ENCODE measurements at regions not wholly inside any gene's neighbourhood (a gene's known extent, or its start where the extent isn't known, plus 50 kb on each side); places are given as distances from the start of the nearest gene placed in this dataset.
A peak's percentile ranks its signal among the peaks of the same experiment; 100 is the strongest.

- Histone ChIP-seq H3K27ac (no peak overlapping the region), H3K27me3 (no peaks in the 10 kb centered on the region), H3K4me1 (no peaks in the 10 kb centered on the region), H3K4me3 (no peak overlapping the region), H3K9me3 (no peaks in the 10 kb centered on the region), H3K36me3 (ENCODE audit: low read depth, missing control alignments) (no peaks in the 10 kb centered on the region)
- WGBS, 2 donors = 84 to 91% methylated on average over 3 of the region's 3 CpGs
- intact Hi-C loops (cut with DNase I; ENCODE audit: low total_unique reads) = no loop called here
- no peak for TF ChIP-seq POLR2A (IDR thresholded peaks at IDR 0.05)
- no peak for TF ChIP-seq CTCF (IDR thresholded peaks at IDR 0.05)
- DNase-seq = no peak
Observed at GRCh38 chr6:78400076-78400475, 467.3 kb upstream of the IRAK1BP1 start.

GRCh38 chr6:78427386-78427785 is 440.0 kb upstream of the IRAK1BP1 start:
- no peaks in the 10 kb centered on the region for H3K4me1 ChIP-seq
- no peaks in the 10 kb centered on the region for H3K27me3 ChIP-seq
- no peak overlapping the region for H3K27ac ChIP-seq
- no peaks in the 10 kb centered on the region for H3K36me3 ChIP-seq (ENCODE audit: low read depth, missing control alignments)
- no peak for DNase-seq
- H3K9me3 ChIP-seq = no peaks in the 10 kb centered on the region
- TF ChIP-seq POLR2A (IDR thresholded peaks at IDR 0.05) = no peak
- no peak for TF ChIP-seq CTCF (IDR thresholded peaks at IDR 0.05)
- WGBS, 2 donors = 86 to 98% methylated on average over 1 of the region's 1 CpG
- intact Hi-C loops (cut with DNase I; ENCODE audit: low total_unique reads) = no loop called here
- H3K4me3 ChIP-seq = no peak overlapping the region

GRCh38 chr6:78430521-78430920 is 436.8 kb upstream of the IRAK1BP1 start:
- Histone ChIP-seq H3K27ac (no peak overlapping the region), H3K9me3 (no peaks in the 10 kb centered on the region), H3K4me3 (no peak overlapping the region), H3K27me3 (no peaks in the 10 kb centered on the region), H3K4me1 (no peaks in the 10 kb centered on the region), H3K36me3 (ENCODE audit: low read depth, missing control alignments) (no peaks in the 10 kb centered on the region)
- intact Hi-C loops (cut with DNase I; ENCODE audit: low total_unique reads) = no loop called here
- no peak for DNase-seq
- no peak for TF ChIP-seq CTCF (IDR thresholded peaks at IDR 0.05)
- WGBS, 2 donors = 65 to 68% methylated on average over 1 of the region's 1 CpG

GRCh38 chr6:78435671-78436070 is 431.7 kb upstream of the IRAK1BP1 start:
- WGBS, 2 donors = 76 to 79% methylated on average over 2 of the region's 2 CpGs
- Histone ChIP-seq H3K4me3 (no peak overlapping the region), H3K4me1 (no peaks in the 10 kb centered on the region), H3K9me3 (no peaks in the 10 kb centered on the region), H3K36me3 (ENCODE audit: low read depth, missing control alignments) (no peaks in the 10 kb centered on the region), H3K27me3 (no peaks in the 10 kb centered on the region), H3K27ac (no peak overlapping the region)
- DNase-seq = no peak
- intact Hi-C loops (cut with DNase I; ENCODE audit: low total_unique reads) = no loop called here
- no peak for TF ChIP-seq POLR2A (IDR thresholded peaks at IDR 0.05)
- no peak for TF ChIP-seq CTCF (IDR thresholded peaks at IDR 0.05)

GRCh38 chr6:78436335-78436734 is 431.0 kb upstream of the IRAK1BP1 start:
- peak; percentile 19 for DNase-seq
- no peaks in the 10 kb centered on the region for H3K27me3 ChIP-seq
- intact Hi-C loops (cut with DNase I; ENCODE audit: low total_unique reads) = no loop called here

More at GRCh38 chr6:78436335-78436734, 431.0 kb upstream of the IRAK1BP1 start:
- Histone ChIP-seq H3K4me3 (no peak overlapping the region), H3K9me3 (no peaks in the 10 kb centered on the region), H3K27ac (no peak overlapping the region), H3K36me3 (ENCODE audit: low read depth, missing control alignments) (no peaks in the 10 kb centered on the region), H3K4me1 (no peaks in the 10 kb centered on the region)
- TF ChIP-seq POLR2A (IDR thresholded peaks at IDR 0.05) (no peak), CTCF (IDR thresholded peaks at IDR 0.05) (peak in 2 of 3 experiments; percentile 6 to 10)
